HCT116 (cell line): ENCODE measurements at regions not wholly inside any gene's neighbourhood (a gene's known extent, or its start where the extent isn't known, plus 50 kb on each side); places are given as distances from the start of the nearest gene placed in this dataset.

Source experiments
- ATAC-seq: fragments of 200-7000 bp; cut with Tn5 transposase; 2 replicates; pipeline ENCODE4 v1.9.1; 2020; ENCODE audit warnings: mild to moderate bottlenecking, moderate library complexity
- BruUV-seq: library from RNA; stranded (reverse); fragments of 400-500 nt; replicated peaks from 2 replicates; lab custom pipeline; 2021; lab: Mats Ljungman, UMichigan
- CTCF ChIA-PET: fragments of 300-600 bp; sonication (Branson Sonifier 250); formaldehyde crosslinking; loops from one replicate; lab custom pipeline; 2021; ENCODE audit warnings: antibody characterized with exemption; lab: Charles Lee
- POLR2A ChIA-PET: fragments of 300-600, 350-600 bp; sonication (Branson Sonifier 250); formaldehyde crosslinking; loops from one replicate; lab custom pipeline; 2021; ENCODE audit warnings: antibody characterized with exemption; lab: Charles Lee
- RAD21 ChIA-PET, 2 experiments: fragments of 300-600 bp; sonication (Branson Sonifier 250); formaldehyde crosslinking; loops; one replicate each; lab custom pipeline; 2023; ENCODE audit warnings: low total read pairs in 2 of 2; ENCODE audit not compliant: uncharacterized antibody in 2 of 2, unreplicated experiment in 2 of 2, low non-redundant PET in 1 of 2; lab: Charles Lee
- DNase-seq: peaks from one replicate; pipeline ENCODE4 v3.0.0-alpha.2; 2010; ENCODE audit warnings: low read depth, low spot score
- H2AFZ ChIP-seq: fragments of 200-600 bp; shearing (Covaris generic), sonication (generic); 2 replicates; pipeline ENCODE4 v1.6.1; 2017; ENCODE audit warnings: low read depth, mixed run types, mixed read lengths, antibody characterized with exemption, low read length; ENCODE audit not compliant: poor library complexity, severe bottlenecking
- H3K27ac ChIP-seq: 2 replicates; pipeline ENCODE4 v1.5.1; 2012; ENCODE audit warnings: low read depth, low read length
- H3K27me3 ChIP-seq: fragments of 200-600 bp; sonication (generic); 2 replicates; pipeline ENCODE4 v1.6.1; 2016; ENCODE audit warnings: mixed run types, low read length, mixed read lengths; ENCODE audit not compliant: insufficient read depth
- H3K36me3 ChIP-seq, 2 experiments: fragments of 200-500 bp in 1 of 2; fragments of 200-600 bp in 1 of 2; sonication (Bioruptor generic) in 1 of 2; sonication (generic) in 1 of 2; 2 replicates each; pipeline versions ENCODE4 v1.5.1 to v1.6.1; 2014 to 2016; ENCODE audit warnings: low read length in 2 of 2, inconsistent platforms in 1 of 2, mixed read lengths in 1 of 2, mixed run types in 1 of 2; ENCODE audit not compliant: insufficient read depth in 2 of 2, control insufficient read depth in 1 of 2
- H3K4me1 ChIP-seq, 2 experiments: fragments of 200-600 bp in 1 of 2; sonication (generic) in 1 of 2; 2 replicates each; pipeline versions ENCODE4 v1.5.1 to v1.6.1; 2012 to 2017; ENCODE audit warnings: low read length in 2 of 2, inconsistent platforms in 1 of 2, mild to moderate bottlenecking in 1 of 2, mixed read lengths in 1 of 2, mixed run types in 1 of 2, moderate library complexity in 1 of 2; ENCODE audit not compliant: insufficient read depth in 2 of 2, control insufficient read depth in 1 of 2
- H3K4me2 ChIP-seq: fragments of 200-600 bp; sonication (generic); 2 replicates; pipeline ENCODE4 v1.6.1; 2017; ENCODE audit warnings: mixed run types, low read length, mixed read lengths
- H3K4me3 ChIP-seq, 2 experiments: fragments of 200-600 bp in 1 of 2; sonication (generic) in 1 of 2; replicated peaks in 1 of 2; 2 replicates each; pipeline ENCODE4 v1.5.1; 2011 to 2016; ENCODE audit warnings: low read length in 2 of 2, control low read depth in 1 of 2, low read depth in 1 of 2, mild to moderate bottlenecking in 1 of 2, mixed read lengths in 1 of 2, mixed run types in 1 of 2
- H3K79me2 ChIP-seq: fragments of 200-600 bp; sonication (generic); 2 replicates; pipeline ENCODE4 v1.6.1; 2017; ENCODE audit warnings: mild to moderate bottlenecking, mixed run types, low read length, moderate library complexity, mixed read lengths; ENCODE audit not compliant: insufficient read depth
- H3K9ac ChIP-seq: fragments of 200-600 bp; sonication (generic); 2 replicates; pipeline ENCODE4 v1.6.1; 2016; ENCODE audit warnings: low read length, mixed read lengths
- H3K9me2 ChIP-seq: fragments of 200-600 bp; sonication (generic), shearing (Covaris generic); 2 replicates; pipeline ENCODE4 v1.6.1; 2017; ENCODE audit warnings: mixed run types, mild to moderate bottlenecking, moderate library complexity; ENCODE audit not compliant: insufficient read depth
- H3K9me3 ChIP-seq, 2 experiments: fragments of 200-500 bp in 1 of 2; fragments of 200-600 bp in 1 of 2; sonication (Bioruptor generic) in 1 of 2; sonication (generic) in 1 of 2; 2 replicates each; pipeline ENCODE4 v1.6.1; 2014 to 2017; ENCODE audit warnings: low read length in 2 of 2, mixed read lengths in 2 of 2, inconsistent platforms in 1 of 2, low read depth in 1 of 2, mild to moderate bottlenecking in 1 of 2, mixed run types in 1 of 2, moderate library complexity in 1 of 2; ENCODE audit not compliant: control insufficient read depth in 1 of 2, insufficient read depth in 1 of 2
- H4K20me1 ChIP-seq: fragments of 200-600 bp; sonication (generic), shearing (Covaris generic); 2 replicates; pipeline ENCODE4 v1.6.1; 2017; ENCODE audit warnings: mixed run types, mild to moderate bottlenecking, moderate library complexity; ENCODE audit not compliant: insufficient read depth
- CBX3 ChIP-seq: IDR thresholded peaks from 2 replicates; pipeline ENCODE4 v1.6.1; 2012; ENCODE audit warnings: low read depth
- CEBPB ChIP-seq: IDR thresholded peaks from 2 replicates; pipeline ENCODE4 v1.6.1; 2012; ENCODE audit warnings: low read depth
- EGR1 ChIP-seq: IDR thresholded peaks from 2 replicates; pipeline ENCODE4 v1.6.1; 2012; ENCODE audit warnings: low read depth
- ELF1 ChIP-seq: IDR thresholded peaks from 2 replicates; pipeline ENCODE4 v1.6.1; 2012; ENCODE audit warnings: low read depth, borderline replicate concordance
- EZH2 ChIP-seq: fragments of 200-600 bp; sonication (generic); IDR thresholded peaks from 2 replicates; pipeline ENCODE4 v1.6.1; 2017; ENCODE audit warnings: antibody characterized with exemption, mixed run types
- POLR2A ChIP-seq: IDR thresholded peaks from 2 replicates; pipeline ENCODE4 v1.7.0; 2011; ENCODE audit warnings: borderline replicate concordance; ENCODE audit not compliant: insufficient read depth, insufficient read length; ENCODE audit errors: extremely low read depth
- RAD21 ChIP-seq: IDR thresholded peaks from 2 replicates; pipeline ENCODE4 v1.6.1; 2012; ENCODE audit warnings: low read depth, mild to moderate bottlenecking
- SIN3A ChIP-seq: IDR thresholded peaks from 2 replicates; pipeline ENCODE4 v1.6.1; 2012; ENCODE audit warnings: low read depth
- SP1 ChIP-seq: IDR thresholded peaks from 2 replicates; pipeline ENCODE4 v1.6.1; 2012; ENCODE audit warnings: low read depth
- SRF ChIP-seq: IDR thresholded peaks from 2 replicates; pipeline ENCODE4 v1.6.1; 2012; ENCODE audit warnings: low read depth
- TCF7L2 ChIP-seq: IDR thresholded peaks from 2 replicates; pipeline ENCODE4 v1.7.0; 2011; ENCODE audit warnings: borderline replicate concordance, inconsistent platforms; ENCODE audit not compliant: insufficient read depth, insufficient read length; ENCODE audit errors: extremely low read depth
- YY1 ChIP-seq: IDR thresholded peaks from 2 replicates; pipeline ENCODE4 v1.6.1; 2011; ENCODE audit warnings: low read length, low read depth, moderate library complexity, mild to moderate bottlenecking; ENCODE audit not compliant: insufficient replicate concordance; ENCODE audit errors: extremely low read depth
- ZFX ChIP-seq: fragments of 450-650 bp; IDR thresholded peaks from 2 replicates; pipeline ENCODE4 v1.6.1; 2017
- ZNF274 ChIP-seq: fragments of 200-500 bp; sonication (Bioruptor generic); IDR thresholded peaks from 2 replicates; pipeline ENCODE4 v1.6.1; 2014; ENCODE audit warnings: mild to moderate bottlenecking, low read depth, low read length, inconsistent platforms
- intact Hi-C: fragments of 100-400 bp; cut with micrococcal nuclease; formaldehyde crosslinking; loops from 2 replicates; pipeline ENCODE4 v1.10.0; 2022
- TF ChIP-seq, protein P1 (sequence below): IDR thresholded peaks from 2 replicates; pipeline ENCODE4 v1.6.1; 2012

DNA sequence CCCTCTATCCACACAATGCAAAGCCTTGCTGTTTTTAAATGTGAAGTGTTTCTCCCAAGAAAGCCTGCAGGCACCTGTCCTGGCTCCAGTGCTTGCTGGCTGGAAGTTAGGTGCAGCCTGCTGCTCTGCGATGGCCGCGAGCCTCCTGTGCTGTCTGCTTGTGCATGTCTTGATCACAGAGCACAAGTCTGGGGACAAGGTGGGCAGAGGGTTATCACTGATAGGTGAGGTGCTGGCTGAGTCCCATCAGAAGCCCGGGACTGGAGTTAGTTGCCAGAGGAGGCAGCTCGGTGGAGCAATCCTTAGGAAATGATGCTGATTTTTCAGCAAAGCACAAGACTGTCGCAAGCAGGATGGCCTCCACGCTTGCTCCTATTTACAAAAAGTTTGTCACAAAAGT, 137.8 kb upstream of the AJAP1 start (continued):
- no peak for TF ChIP-seq SIN3A
- no peak for TF ChIP-seq SP1
- TF ChIP-seq, protein P1, sequence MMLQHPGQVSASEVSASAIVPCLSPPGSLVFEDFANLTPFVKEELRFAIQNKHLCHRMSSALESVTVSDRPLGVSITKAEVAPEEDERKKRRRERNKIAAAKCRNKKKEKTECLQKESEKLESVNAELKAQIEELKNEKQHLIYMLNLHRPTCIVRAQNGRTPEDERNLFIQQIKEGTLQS: no peak

DNA sequence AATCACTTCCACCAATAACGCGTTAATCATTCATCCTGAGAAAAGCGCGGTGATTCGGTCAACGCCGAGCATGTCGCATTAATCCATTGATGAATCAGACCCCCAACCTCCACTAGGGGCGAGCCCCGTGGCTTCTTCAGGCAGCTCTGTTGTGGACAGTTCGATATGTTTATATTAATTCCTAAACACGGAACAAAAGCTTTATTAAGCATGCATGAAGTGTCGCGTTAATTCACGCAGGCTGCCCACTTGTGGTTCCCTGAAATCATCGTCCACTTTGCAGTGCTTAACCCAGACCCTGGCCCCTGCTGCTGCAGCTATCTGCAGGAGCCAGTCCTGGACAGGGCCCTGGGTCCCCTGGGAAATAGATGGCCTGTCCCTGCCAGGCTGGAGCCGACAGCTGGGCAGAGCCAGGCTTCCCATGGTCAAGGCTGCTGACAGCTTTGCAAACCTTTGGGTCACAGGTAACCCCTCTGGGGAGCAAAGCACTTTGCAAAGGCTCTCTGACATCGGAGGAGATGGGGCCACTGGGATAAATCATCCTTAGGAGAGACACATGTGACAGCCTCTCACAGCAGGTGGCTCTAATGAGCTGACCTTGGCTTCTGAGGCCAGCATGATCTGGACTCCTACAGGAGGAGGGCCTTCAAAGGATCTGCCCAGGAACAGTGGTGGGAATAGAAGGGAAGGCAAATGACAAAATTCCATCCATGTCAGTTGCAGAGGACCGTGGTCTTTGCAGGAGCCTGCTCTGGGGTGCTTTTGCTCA, 137.0 kb upstream of the AJAP1 start:
- no peaks in the 10 kb centered on the region for H3K4me1 ChIP-seq
- H3K27ac ChIP-seq: no peak overlapping the region
- ATAC-seq (no peak), DNase-seq (no peak)
- RAD21 ChIA-PET: no interaction called here
- H3K27me3 ChIP-seq: no peaks in the 10 kb centered on the region
- intact Hi-C loops: no loop called here
- POLR2A ChIA-PET: no interaction called here
- no peaks in the 10 kb centered on the region for H4K20me1 ChIP-seq
- TF ChIP-seq SRF: no peak
- no peak for TF ChIP-seq EZH2
- TF ChIP-seq POLR2A: no peak
- no peak for TF ChIP-seq ZFX
- no peak for TF ChIP-seq EGR1
- no peak for TF ChIP-seq YY1
- no peak for TF ChIP-seq RAD21
- no peak for TF ChIP-seq CBX3
- TF ChIP-seq CEBPB: no peak
- TF ChIP-seq TCF7L2: no peak
- no peak for TF ChIP-seq ELF1
- no peak for TF ChIP-seq ZNF274
- H2AFZ ChIP-seq: no peak overlapping the region
- no peak overlapping the region for H3K4me2 ChIP-seq
- no peaks in the 10 kb centered on the region for H3K9me2 ChIP-seq
- H3K36me3 ChIP-seq: no peaks in the 10 kb centered on the region
- H3K4me3 ChIP-seq: no peak overlapping the region
- H3K9me3 ChIP-seq: no peaks in the 10 kb centered on the region; a peak in 1 of 4 replicates
- H3K9ac ChIP-seq: no peak overlapping the region
- BruUV-seq: no TSS peak
- no peaks in the 10 kb centered on the region for H3K79me2 ChIP-seq
- CTCF ChIA-PET: no interaction called here
